Choroid plexus epithelial cell (primary cell): ENCODE measurements at regions not wholly inside any gene's neighbourhood (a gene's known extent, or its start where the extent isn't known, plus 50 kb on each side); places are given as distances from the start of the nearest gene placed in this dataset.

Experiments used
- DNase-seq: peaks from one replicate; pipeline ENCODE4 v3.0.0-alpha.2; 2010; ENCODE audit warnings: low read depth
- H3K4me3 ChIP-seq: 2 replicates; pipeline ENCODE4 v1.5.1; 2011; ENCODE audit warnings: low read depth, mild to moderate bottlenecking, control low read depth, low read length, moderate library complexity
- TF ChIP-seq, protein P1 (sequence below): conservative IDR thresholded peaks from 2 replicates; pipeline ENCODE4 v1.5.1; 2011; ENCODE audit warnings: low read depth, mild to moderate bottlenecking, control low read depth, inconsistent platforms, low read length, moderate library complexity

DNA sequence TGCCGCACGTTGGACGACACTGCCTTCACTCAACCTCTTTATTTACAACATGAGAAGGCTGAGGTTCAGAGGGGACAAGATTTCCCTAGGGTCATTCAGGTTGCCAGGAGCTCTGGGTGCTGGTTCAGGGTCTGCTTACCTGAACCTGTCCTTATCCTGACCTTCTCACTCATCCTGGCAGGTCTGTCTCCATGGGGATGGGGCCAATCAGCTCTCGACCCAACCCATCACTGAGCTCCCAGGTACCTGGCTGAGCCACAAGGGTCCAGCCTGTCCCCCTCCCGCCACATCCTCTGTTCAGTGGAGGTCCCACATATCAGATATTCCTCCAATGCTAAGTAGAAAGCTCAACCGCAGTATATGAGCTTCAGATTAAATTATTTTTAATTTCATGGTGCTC is 225.6 kb downstream of the ANKRD60 start:
- DNase-seq, result no peak
- H3K4me3 ChIP-seq, result no peak overlapping the region
- TF ChIP-seq, protein P1, sequence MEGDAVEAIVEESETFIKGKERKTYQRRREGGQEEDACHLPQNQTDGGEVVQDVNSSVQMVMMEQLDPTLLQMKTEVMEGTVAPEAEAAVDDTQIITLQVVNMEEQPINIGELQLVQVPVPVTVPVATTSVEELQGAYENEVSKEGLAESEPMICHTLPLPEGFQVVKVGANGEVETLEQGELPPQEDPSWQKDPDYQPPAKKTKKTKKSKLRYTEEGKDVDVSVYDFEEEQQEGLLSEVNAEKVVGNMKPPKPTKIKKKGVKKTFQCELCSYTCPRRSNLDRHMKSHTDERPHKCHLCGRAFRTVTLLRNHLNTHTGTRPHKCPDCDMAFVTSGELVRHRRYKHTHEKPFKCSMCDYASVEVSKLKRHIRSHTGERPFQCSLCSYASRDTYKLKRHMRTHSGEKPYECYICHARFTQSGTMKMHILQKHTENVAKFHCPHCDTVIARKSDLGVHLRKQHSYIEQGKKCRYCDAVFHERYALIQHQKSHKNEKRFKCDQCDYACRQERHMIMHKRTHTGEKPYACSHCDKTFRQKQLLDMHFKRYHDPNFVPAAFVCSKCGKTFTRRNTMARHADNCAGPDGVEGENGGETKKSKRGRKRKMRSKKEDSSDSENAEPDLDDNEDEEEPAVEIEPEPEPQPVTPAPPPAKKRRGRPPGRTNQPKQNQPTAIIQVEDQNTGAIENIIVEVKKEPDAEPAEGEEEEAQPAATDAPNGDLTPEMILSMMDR, result no peak

DNA sequence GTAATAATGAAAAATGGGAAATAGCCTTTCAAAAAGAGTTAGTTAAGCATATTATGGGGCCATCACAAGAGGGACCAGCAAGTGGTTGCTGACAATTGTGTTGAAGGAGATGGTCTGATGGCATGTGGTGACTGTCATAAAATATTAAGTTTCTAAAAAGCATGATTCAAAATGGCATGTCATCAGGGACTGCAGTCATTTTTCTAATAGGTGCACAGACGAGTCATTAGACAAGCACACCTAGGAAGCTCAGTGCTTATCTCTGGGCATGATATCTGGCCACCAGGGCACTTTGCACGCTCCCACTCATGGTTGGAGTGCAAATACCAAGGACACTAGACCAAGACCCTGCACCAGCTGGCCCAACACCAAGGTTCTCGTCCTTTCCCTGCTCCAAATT is 226.5 kb downstream of the ANKRD60 start:
- no peak overlapping the region for H3K4me3 ChIP-seq
- TF ChIP-seq, protein P1, result no peak
- DNase-seq, result no peak

DNA sequence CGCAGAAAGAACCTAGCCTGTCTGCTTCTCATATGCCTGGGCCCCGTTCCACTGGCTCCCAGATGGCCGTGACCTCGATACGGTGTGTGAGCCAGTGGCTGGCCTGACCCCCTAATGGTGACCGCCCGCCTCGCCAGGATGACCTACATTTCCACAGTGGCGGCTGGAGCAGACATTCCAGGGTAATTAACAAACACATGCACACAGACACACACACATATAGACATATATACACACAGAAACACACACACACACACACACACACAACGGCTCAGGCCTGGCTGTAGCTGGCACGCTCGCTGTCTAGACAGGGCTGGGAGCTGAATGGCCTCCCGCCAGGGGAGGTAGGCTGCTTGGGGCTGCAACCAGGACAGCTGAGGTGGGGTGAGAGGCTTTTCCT is 227.1 kb downstream of the ANKRD60 start:
- TF ChIP-seq, protein P1, result no peak
- no peak overlapping the region for H3K4me3 ChIP-seq
- DNase-seq, result peak; percentile 47

DNA sequence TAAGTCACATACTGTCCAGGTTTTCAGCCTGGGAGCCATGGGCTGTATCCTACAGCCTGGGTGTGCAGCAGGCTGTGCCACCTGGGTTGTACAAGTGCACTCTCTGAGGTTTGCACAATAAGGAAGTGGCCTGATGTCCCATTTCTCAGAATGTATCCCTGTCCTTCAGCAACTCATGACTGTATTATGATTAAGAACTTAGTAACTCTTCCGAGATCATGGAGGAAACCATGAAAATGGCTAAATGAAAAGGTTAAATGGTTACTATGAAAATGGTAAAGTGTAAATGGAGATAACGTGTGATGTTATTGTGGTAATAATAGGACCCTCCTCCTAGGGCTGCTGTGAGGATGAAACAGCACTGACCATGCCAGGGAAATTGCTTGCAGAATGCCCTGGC is 227.6 kb downstream of the ANKRD60 start:
- TF ChIP-seq, protein P1, result no peak
- no peak for DNase-seq
- no peak overlapping the region for H3K4me3 ChIP-seq

DNA sequence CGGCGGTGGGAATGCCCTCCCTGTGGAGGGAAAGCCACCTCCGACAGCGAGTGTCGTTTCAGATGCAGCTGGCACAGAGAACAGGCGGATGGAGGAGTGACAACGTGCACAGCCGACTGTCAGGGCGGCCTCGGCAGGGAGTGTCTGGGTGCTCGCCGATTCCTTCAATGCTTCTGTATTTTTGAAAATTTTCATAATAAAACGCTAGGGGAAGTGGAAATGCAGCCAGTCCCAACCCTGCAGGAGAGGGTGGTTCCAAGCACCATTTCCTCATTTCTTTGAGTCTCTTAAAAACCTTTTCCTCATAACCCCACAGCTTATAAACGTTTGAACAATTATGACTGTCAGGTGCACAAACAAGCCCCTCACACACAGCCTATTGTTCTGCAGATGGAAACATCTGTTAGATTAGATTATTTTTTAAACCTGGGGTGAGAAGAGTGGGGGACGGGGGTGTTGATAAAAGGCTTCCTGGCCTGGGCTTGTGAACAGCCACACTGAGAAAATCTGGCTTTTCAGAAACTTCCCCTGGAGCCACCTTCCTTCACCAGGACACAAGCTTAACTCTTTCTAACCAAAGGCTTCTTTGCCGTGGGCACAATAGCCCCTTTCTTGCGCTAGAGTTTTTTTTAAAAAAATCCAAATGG is 228.9 kb downstream of the ANKRD60 start:
- H3K4me3 ChIP-seq, result no peak overlapping the region
- TF ChIP-seq, protein P1, result no peak
- DNase-seq, result no peak

DNA sequence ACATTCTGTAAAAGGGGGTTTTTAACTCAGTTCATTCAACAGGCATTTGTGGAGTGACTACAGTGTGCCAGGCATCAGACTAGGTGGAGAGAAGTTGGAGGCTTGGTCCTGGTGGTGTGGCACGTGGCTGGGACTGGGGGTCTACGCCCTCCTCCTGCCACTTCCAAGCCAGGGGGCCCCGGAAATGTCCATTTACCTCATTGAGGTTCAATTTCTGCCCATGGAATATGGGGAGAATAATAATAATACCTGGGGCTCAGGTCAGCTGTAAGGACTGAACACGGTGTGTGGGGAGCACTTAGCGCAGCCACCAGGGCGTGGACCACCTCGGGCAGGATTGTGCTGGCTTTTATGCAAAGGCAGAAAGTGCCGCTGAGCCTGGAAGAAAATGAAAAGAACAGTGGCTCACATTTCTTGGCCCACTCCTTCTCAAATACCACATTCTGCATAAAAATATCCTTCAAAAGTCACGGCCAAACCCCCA is 229.4 kb downstream of the ANKRD60 start:
- no peak for DNase-seq
- TF ChIP-seq, protein P1, result no peak
- H3K4me3 ChIP-seq, result no peak overlapping the region

DNA sequence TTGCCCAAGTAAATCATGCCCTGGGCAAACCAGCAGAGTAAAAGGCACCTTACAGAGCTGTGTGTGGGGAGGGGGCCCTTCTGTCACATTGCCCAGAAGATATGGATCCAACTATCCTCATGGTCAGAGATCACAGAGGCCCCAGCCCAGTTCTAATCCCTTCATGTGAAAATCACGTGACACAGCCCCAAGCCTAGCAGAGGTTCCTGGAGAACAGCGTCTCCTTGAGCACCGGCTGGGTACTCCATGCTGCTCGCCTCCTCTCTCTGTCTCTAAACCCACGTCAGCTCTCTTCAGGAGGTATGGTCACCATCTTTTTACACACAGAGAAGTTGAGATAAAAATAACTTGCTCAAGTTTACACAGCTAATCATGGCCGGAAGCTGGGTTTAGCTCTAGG is 230.2 kb downstream of the ANKRD60 start:
- DNase-seq, result no peak
- no peak overlapping the region for H3K4me3 ChIP-seq
- TF ChIP-seq, protein P1, result peak; percentile 22
